Testis (tissue), 2 donors: ENCODE measurements at regions not wholly inside any gene's neighbourhood (a gene's known extent, or its start where the extent isn't known, plus 50 kb on each side); places are given as distances from the start of the nearest gene placed in this dataset.

Source experiments
- POLR2A ChIP-seq: fragments of 450-650 bp; IDR thresholded peaks from one replicate; pipeline ENCODE4 v1.6.1; 2017; ENCODE audit warnings: antibody characterized with exemption, mild to moderate bottlenecking, moderate library complexity
- TF ChIP-seq, protein P1 (sequence below), 3 experiments: fragments of 450-650 bp in 2 of 3; fragments of 200-600 bp in 1 of 3; sonication (generic) in 1 of 3; IDR thresholded peaks; one replicate each; pipeline ENCODE4 v1.5.1; 2016 to 2019; ENCODE audit warnings: antibody characterized with exemption in 3 of 3, mild to moderate bottlenecking in 2 of 3, moderate library complexity in 1 of 3

DNA sequence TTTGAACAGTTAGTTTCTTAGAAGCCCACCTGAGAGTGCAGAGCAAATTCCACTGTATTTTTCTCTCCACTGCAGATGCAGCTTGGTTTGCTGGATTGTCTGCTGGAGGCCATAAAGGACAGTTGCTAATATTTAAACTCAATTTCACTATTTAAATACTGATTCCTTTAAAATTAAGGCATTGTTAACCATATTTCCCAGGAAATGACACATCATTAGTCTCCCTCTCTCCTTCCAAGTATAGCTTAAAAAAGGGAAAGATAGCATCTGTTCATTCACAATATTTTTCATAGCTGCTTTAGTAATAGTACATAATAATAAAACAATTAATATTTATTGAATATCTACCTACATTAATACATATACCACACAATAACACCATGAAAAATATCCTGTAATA lies 252.9 kb downstream of the HGF start:
- TF ChIP-seq, protein P1, sequence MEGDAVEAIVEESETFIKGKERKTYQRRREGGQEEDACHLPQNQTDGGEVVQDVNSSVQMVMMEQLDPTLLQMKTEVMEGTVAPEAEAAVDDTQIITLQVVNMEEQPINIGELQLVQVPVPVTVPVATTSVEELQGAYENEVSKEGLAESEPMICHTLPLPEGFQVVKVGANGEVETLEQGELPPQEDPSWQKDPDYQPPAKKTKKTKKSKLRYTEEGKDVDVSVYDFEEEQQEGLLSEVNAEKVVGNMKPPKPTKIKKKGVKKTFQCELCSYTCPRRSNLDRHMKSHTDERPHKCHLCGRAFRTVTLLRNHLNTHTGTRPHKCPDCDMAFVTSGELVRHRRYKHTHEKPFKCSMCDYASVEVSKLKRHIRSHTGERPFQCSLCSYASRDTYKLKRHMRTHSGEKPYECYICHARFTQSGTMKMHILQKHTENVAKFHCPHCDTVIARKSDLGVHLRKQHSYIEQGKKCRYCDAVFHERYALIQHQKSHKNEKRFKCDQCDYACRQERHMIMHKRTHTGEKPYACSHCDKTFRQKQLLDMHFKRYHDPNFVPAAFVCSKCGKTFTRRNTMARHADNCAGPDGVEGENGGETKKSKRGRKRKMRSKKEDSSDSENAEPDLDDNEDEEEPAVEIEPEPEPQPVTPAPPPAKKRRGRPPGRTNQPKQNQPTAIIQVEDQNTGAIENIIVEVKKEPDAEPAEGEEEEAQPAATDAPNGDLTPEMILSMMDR (IDR thresholded peaks at IDR 0.05), result no peak
- TF ChIP-seq POLR2A, result no peak
